GM12878 (cell line): ENCODE measurements at regions not wholly inside any gene's neighbourhood (a gene's known extent, or its start where the extent isn't known, plus 50 kb on each side); places are given as distances from the start of the nearest gene placed in this dataset.

Experiments
- ATAC-seq: fragments of 200-7000 bp; cut with Tn5 transposase; 3 replicates; pipeline ENCODE4 v1.9.1; 2020; ENCODE audit warnings: mild to moderate bottlenecking, moderate library complexity
- BruUV-seq: library from RNA; stranded (reverse); fragments of 400-500 nt; replicated peaks from 2 replicates; lab custom pipeline; 2021; lab: Mats Ljungman, UMichigan
- CTCF ChIA-PET: fragments of 300-600 bp; sonication (Branson Sonifier 250); formaldehyde crosslinking; extraction: SDS; loops from one replicate; lab custom pipeline; 2021; ENCODE audit warnings: inconsistent platforms; lab: Yijun Ruan, JAX
- POLR2A ChIA-PET: fragments of 350-600 bp; formaldehyde crosslinking; extraction: SDS; loops from one replicate; lab custom pipeline; 2021; ENCODE audit warnings: inconsistent platforms; lab: Charles Lee
- RAD21 ChIA-PET: fragments of 300-600 bp; sonication (Branson Sonifier 250); formaldehyde crosslinking; loops from one replicate; lab custom pipeline; 2023; ENCODE audit warnings: antibody characterized with exemption; ENCODE audit not compliant: unreplicated experiment; lab: Charles Lee
- SMC1A ChIA-PET: fragments of 300-600 bp; sonication (Branson Sonifier 250); formaldehyde crosslinking; loops from one replicate; lab custom pipeline; 2023; ENCODE audit not compliant: unreplicated experiment, uncharacterized antibody; lab: Charles Lee
- DNase-seq: peaks from one replicate; pipeline ENCODE4 v3.0.0-alpha.2; 2011; ENCODE audit warnings: low read depth, low spot score
- FAIRE-seq: peaks from 3 replicates; lab custom pipeline; 2011; peaks lifted over from hg19 to GRCh38; lab: Jason Lieb, UNC
- H2AFZ ChIP-seq: 2 replicates; pipeline ENCODE4 v1.6.0; 2011; ENCODE audit warnings: low read depth, low read length, control low read depth; ENCODE audit not compliant: control insufficient read depth
- H3K27ac ChIP-seq: 2 replicates; pipeline ENCODE4 v1.5.1; 2011; ENCODE audit warnings: control low read depth; ENCODE audit not compliant: control insufficient read depth, insufficient read depth
- H3K27me3 ChIP-seq, 2 experiments: replicated peaks in 1 of 2; 2 replicates each; pipeline versions ENCODE4 v1.6.0 to v1.6.1; 2011; ENCODE audit warnings: low read length in 1 of 2; ENCODE audit not compliant: control insufficient read depth in 2 of 2, insufficient read depth in 2 of 2
- H3K36me3 ChIP-seq, 2 experiments: 2 replicates each; pipeline ENCODE4 v1.5.1; 2011; ENCODE audit warnings: low read length in 1 of 2; ENCODE audit not compliant: control insufficient read depth in 2 of 2, insufficient read depth in 2 of 2
- H3K4me1 ChIP-seq: 2 replicates; pipeline ENCODE4 v1.6.1; 2011; ENCODE audit warnings: mild to moderate bottlenecking, low read length, moderate library complexity, mixed read lengths; ENCODE audit not compliant: control insufficient read depth, insufficient read depth
- H3K4me2 ChIP-seq: 2 replicates; pipeline ENCODE4 v1.6.0; 2011; ENCODE audit warnings: control low read depth; ENCODE audit not compliant: control insufficient read depth, insufficient read depth
- H3K4me3 ChIP-seq: fragments of 200-600 bp; sonication (generic); 2 replicates; pipeline ENCODE4 v1.5.1; 2016
- H3K79me2 ChIP-seq: 2 replicates; pipeline ENCODE4 v1.6.0; 2011; ENCODE audit warnings: low read length; ENCODE audit not compliant: control insufficient read depth, insufficient read depth
- H3K9ac ChIP-seq: 2 replicates; pipeline ENCODE4 v1.8.0; 2011; ENCODE audit warnings: low read length, control low read depth, mixed read lengths; ENCODE audit not compliant: control insufficient read depth, insufficient read depth
- H3K9me3 ChIP-seq: replicated peaks from 3 replicates; pipeline ENCODE4 v1.5.1; 2011; ENCODE audit warnings: mild to moderate bottlenecking, low read length; ENCODE audit not compliant: control insufficient read depth, insufficient read depth
- H4K20me1 ChIP-seq: 2 replicates; pipeline ENCODE4 v1.6.0; 2011; ENCODE audit not compliant: control insufficient read depth, insufficient read depth
- ATF2 ChIP-seq: IDR thresholded peaks from 2 replicates; pipeline ENCODE4 v1.6.1; 2012; ENCODE audit warnings: low read length, inconsistent platforms
- BCL11A ChIP-seq: IDR thresholded peaks from 2 replicates; pipeline ENCODE4 v1.6.1; 2011; ENCODE audit warnings: low read depth, low read length
- BMI1 ChIP-seq: fragments of 450-650 bp; IDR thresholded peaks from 2 replicates; pipeline ENCODE4 v1.6.1; 2016; ENCODE audit warnings: mild to moderate bottlenecking, moderate library complexity, borderline replicate concordance
- GABPA ChIP-seq: IDR thresholded peaks from 2 replicates; pipeline ENCODE4 v1.6.1; 2014; ENCODE audit warnings: antibody characterized with exemption, low read depth, mild to moderate bottlenecking, inconsistent platforms
- RAD21 ChIP-seq: IDR thresholded peaks from 2 replicates; pipeline ENCODE4 v1.6.1; 2011; ENCODE audit warnings: mild to moderate bottlenecking, low read depth, low read length, moderate library complexity; ENCODE audit not compliant: insufficient read depth
- RBBP5 ChIP-seq: fragments of 200-600 bp; sonication (generic); conservative IDR thresholded peaks from 2 replicates; pipeline ENCODE4 v1.6.1; 2016
- SIN3A ChIP-seq: IDR thresholded peaks from 2 replicates; pipeline ENCODE4 v1.6.1; 2012; ENCODE audit warnings: low read depth, low read length, improper control_type of control experiment
- TARDBP ChIP-seq: IDR thresholded peaks from 2 replicates; pipeline ENCODE4 v1.6.1; 2016; ENCODE audit warnings: borderline replicate concordance
- TCF3 ChIP-seq: IDR thresholded peaks from 2 replicates; pipeline ENCODE4 v1.6.1; 2012; ENCODE audit warnings: low read depth, mild to moderate bottlenecking, low read length, borderline replicate concordance; ENCODE audit not compliant: insufficient read depth
- YY1 ChIP-seq: IDR thresholded peaks from 2 replicates; pipeline ENCODE4 v1.6.1; 2011; ENCODE audit warnings: low read depth, mild to moderate bottlenecking, low read length
- ZBTB40 ChIP-seq: fragments of 450-650 bp; IDR thresholded peaks from 2 replicates; pipeline ENCODE4 v1.6.1; 2016; ENCODE audit warnings: mild to moderate bottlenecking, moderate library complexity, borderline replicate concordance
- WGBS: methylation state at CpG from one replicate; pipeline ENCODE4 v1.1.6; 2016; ENCODE audit warnings: low lambda C conversion rate; ENCODE audit not compliant: insufficient replicate concordance, insufficient coverage; ENCODE audit errors: missing lambda C conversion rate; 5-methylcytosine and 5-hydroxymethylcytosine counted together
- in situ Hi-C: fragments of 300-500 bp; cut with MboI; formaldehyde crosslinking; loops from 9 replicates; pipeline ENCODE4 v1.14.3; 2018; ENCODE audit warnings: mixed read lengths
- intact Hi-C: fragments of 100-400 bp; cut with micrococcal nuclease; formaldehyde crosslinking; loops from one replicate; pipeline ENCODE4 v1.14.2; 2022; ENCODE audit not compliant: unreplicated experiment

- in situ Hi-C loops: no loop called here
- ATAC-seq (no peak), DNase-seq (no peak), FAIRE-seq (no peak)
- BruUV-seq: no TSS peak
- Histone ChIP-seq H4K20me1 (no peaks in the 10 kb centered on the region), H3K36me3 (no peaks in the 10 kb centered on the region), H3K4me1 (peaks cover 3% of the 10 kb centered on the region; the same call in 1 of the 2 replicates), H3K79me2 (no peaks in the 10 kb centered on the region), H3K27ac (no peak overlapping the region), H3K9ac (no peak overlapping the region), H3K4me3 (no peak overlapping the region), H2AFZ (no peak overlapping the region), H3K27me3 (no peaks in the 10 kb centered on the region; a peak in 1 of 4 replicates), H3K4me2 (no peak overlapping the region), H3K9me3 (no peaks in the 10 kb centered on the region)
- RAD21 ChIA-PET: no interaction called here
- SMC1A ChIA-PET: interaction anchor here (0.6 to 1.0 kb wide), 3 partner anchors 10 to 72 kb away, joined by 3 to 6 read pairs (median 4); no protein-coding TSS in a partner anchor
- TF ChIP-seq BMI1 (no peak), RBBP5 (no peak), ZBTB40 (no peak)
- CTCF ChIA-PET: no interaction called here
- WGBS: 66% methylated on average over 7 of the region's 7 CpGs
- intact Hi-C loops: no loop called here
- POLR2A ChIA-PET: interaction anchor here (1.0 kb wide), 1 partner anchor 22 kb away, joined by 3 read pairs; no protein-coding TSS in a partner anchor
Measured at GRCh38 chr1:200333329-200333728, 76.5 kb downstream of the ZNF281 start.

GRCh38 chr1:200332716-200333115 lies 77.1 kb downstream of the ZNF281 start:
- Histone ChIP-seq H3K4me1 (peaks cover 2% of the 10 kb centered on the region; the same call in 1 of the 2 replicates), H3K4me2 (no peak overlapping the region), H2AFZ (no peak overlapping the region), H3K9me3 (no peaks in the 10 kb centered on the region), H3K9ac (no peak overlapping the region), H4K20me1 (no peaks in the 10 kb centered on the region), H3K79me2 (no peaks in the 10 kb centered on the region), H3K4me3 (no peak overlapping the region), H3K27ac (no peak overlapping the region), H3K36me3 (no peaks in the 10 kb centered on the region), H3K27me3 (no peaks in the 10 kb centered on the region; a peak in 1 of 4 replicates)
- no TSS peak for BruUV-seq
- no peak for DNase-seq
- RAD21 ChIA-PET: no interaction called here
- SMC1A ChIA-PET: interaction anchor here (0.6 kb wide), 2 partner anchors 57 to 72 kb away, joined by 3 read pairs; no protein-coding TSS in a partner anchor
- CTCF ChIA-PET: no interaction called here
- ATAC-seq: no peak
- intact Hi-C loops (no loop called here), in situ Hi-C loops (no loop called here)
- no peak for FAIRE-seq
- POLR2A ChIA-PET: interaction anchor here (1.0 kb wide), 1 partner anchor 23 kb away, joined by 3 read pairs; no protein-coding TSS in a partner anchor
- TF ChIP-seq SIN3A: no peak
- no peak for TF ChIP-seq GABPA
- TF ChIP-seq TARDBP: no peak
- TF ChIP-seq YY1: no peak
- TF ChIP-seq ATF2: no peak
- no peak for TF ChIP-seq RBBP5
- no peak for TF ChIP-seq TCF3
- TF ChIP-seq RAD21: no peak
- no peak for TF ChIP-seq BCL11A
